PC-9 (cell line): ENCODE measurements at regions not wholly inside any gene's neighbourhood (a gene's known extent, or its start where the extent isn't known, plus 50 kb on each side); places are given as distances from the start of the nearest gene placed in this dataset.

Experiments
- BruUV-seq: library from RNA; stranded (reverse); fragments of 400-500 nt; replicated peaks from 2 replicates; lab custom pipeline; 2021; lab: Mats Ljungman, UMichigan
- CTCF ChIA-PET: fragments of 300-600 bp; sonication (Branson Sonifier 250); formaldehyde crosslinking; loops from one replicate; lab custom pipeline; 2022; ENCODE audit warnings: antibody characterized with exemption; lab: Charles Lee
- POLR2A ChIA-PET: fragments of 300-600 bp; sonication (Branson Sonifier 250); formaldehyde crosslinking; loops from one replicate; lab custom pipeline; 2022; ENCODE audit warnings: antibody characterized with exemption; ENCODE audit not compliant: unreplicated experiment; lab: Charles Lee
- DNase-seq, 2 experiments: peaks; one replicate each; pipeline versions ENCODE4 v3.0.0 to v3.0.0-alpha.2; 2015 to 2022; ENCODE audit warnings: mixed read lengths in 1 of 2
- H2AFZ ChIP-seq: fragments of 200-600 bp; sonication (generic); 2 replicates; pipeline ENCODE4 v1.8.1; 2017; ENCODE audit warnings: antibody characterized with exemption
- H3F3A ChIP-seq: fragments of 200-600 bp; sonication (generic); 2 replicates; pipeline ENCODE4 v1.8.1; 2017; ENCODE audit warnings: antibody characterized with exemption, mild to moderate bottlenecking, low read depth; ENCODE audit not compliant: insufficient read depth
- H3K27ac ChIP-seq: fragments of 200-600 bp; sonication (generic); 2 replicates; pipeline ENCODE4 v1.6.1; 2016; ENCODE audit warnings: mixed run types
- H3K27me3 ChIP-seq: fragments of 200-600 bp; sonication (generic); 2 replicates; pipeline ENCODE4 v1.6.1; 2016; ENCODE audit warnings: low read depth, mixed run types; ENCODE audit not compliant: insufficient read depth
- H3K36me3 ChIP-seq: fragments of 200-600 bp; sonication (generic); 2 replicates; pipeline ENCODE4 v1.6.1; 2016; ENCODE audit warnings: low read depth, mixed run types
- H3K4me1 ChIP-seq: fragments of 200-600 bp; sonication (generic); replicated peaks from 2 replicates; pipeline ENCODE4 v1.6.1; 2016; ENCODE audit warnings: mixed run types; ENCODE audit not compliant: insufficient read depth
- H3K4me2 ChIP-seq: fragments of 200-600 bp; sonication (generic); 2 replicates; pipeline ENCODE4 v1.6.1; 2017; ENCODE audit warnings: mixed run types
- H3K4me3 ChIP-seq: fragments of 200-600 bp; sonication (generic); 2 replicates; pipeline ENCODE4 v1.6.1; 2016; ENCODE audit warnings: mixed run types
- H3K79me2 ChIP-seq: fragments of 200-600 bp; sonication (generic); 2 replicates; pipeline ENCODE4 v1.6.1; 2017; ENCODE audit warnings: low read depth, mixed run types
- H3K9me2 ChIP-seq: fragments of 200-600 bp; sonication (generic); 2 replicates; pipeline ENCODE4 v1.8.1; 2017; ENCODE audit warnings: mild to moderate bottlenecking; ENCODE audit not compliant: insufficient read depth
- H3K9me3 ChIP-seq: fragments of 200-600 bp; sonication (generic); 2 replicates; pipeline ENCODE4 v1.8.1; 2016; ENCODE audit warnings: low read depth; ENCODE audit not compliant: insufficient read depth
- H4K20me1 ChIP-seq: fragments of 200-600 bp; sonication (generic); 2 replicates; pipeline ENCODE4 v1.8.1; 2017; ENCODE audit not compliant: insufficient read depth
- EZH2 ChIP-seq: fragments of 200-600 bp; sonication (generic); IDR thresholded peaks from 2 replicates; pipeline ENCODE4 v1.8.0; 2017; ENCODE audit warnings: antibody characterized with exemption, low read depth
- intact Hi-C: fragments of 100-400 bp; cut with micrococcal nuclease; formaldehyde crosslinking; loops from one replicate; pipeline ENCODE4 v1.10.0; 2022; ENCODE audit not compliant: unreplicated experiment
- TF ChIP-seq, protein P1 (sequence below): fragments of 200-600 bp; sonication (generic); conservative IDR thresholded peaks from 2 replicates; pipeline ENCODE4 v1.6.1; 2017; ENCODE audit warnings: mixed run types, antibody characterized with exemption, mild to moderate bottlenecking, moderate library complexity

DNA sequence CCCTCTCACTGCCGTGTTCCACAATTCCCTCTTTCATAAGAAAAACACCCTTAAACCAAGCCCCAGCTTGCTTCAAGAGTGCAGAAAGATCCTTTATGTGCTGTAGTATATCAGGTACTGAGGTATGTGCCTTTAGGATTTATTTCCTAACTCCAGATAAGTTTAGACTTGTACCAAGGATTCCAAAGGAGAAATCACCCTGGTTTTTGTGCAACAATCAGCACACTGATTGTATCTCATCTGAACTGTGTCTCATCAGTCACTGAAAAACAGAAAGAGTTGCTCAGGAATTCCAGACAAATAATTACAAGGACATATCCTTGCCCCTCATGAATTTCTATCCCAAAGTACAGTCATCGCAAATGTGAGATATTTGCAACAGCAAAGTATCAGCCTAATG is 77.2 kb upstream of the PTPRZ1 start:
- DNase-seq, result no peak
- H3K4me2 ChIP-seq, result no peak overlapping the region
- BruUV-seq, result no TSS peak
- H3K79me2 ChIP-seq, result no peaks in the 10 kb centered on the region
- H3K4me1 ChIP-seq, result no peaks in the 10 kb centered on the region
- H3K9me3 ChIP-seq, result no peaks in the 10 kb centered on the region
- intact Hi-C loops, result no loop called here
- ChIA-PET CTCF (no interaction called here), POLR2A (no interaction called here)
- H2AFZ ChIP-seq, result no peak overlapping the region
- no peaks in the 10 kb centered on the region for H3K36me3 ChIP-seq
- no peaks in the 10 kb centered on the region for H3K27me3 ChIP-seq
- H4K20me1 ChIP-seq, result no peaks in the 10 kb centered on the region
- no peaks in the 10 kb centered on the region for H3K9me2 ChIP-seq
- no peak overlapping the region for H3K4me3 ChIP-seq
- no peaks in the 10 kb centered on the region for H3F3A ChIP-seq
- no peak overlapping the region for H3K27ac ChIP-seq
- TF ChIP-seq EZH2, result no peak

DNA sequence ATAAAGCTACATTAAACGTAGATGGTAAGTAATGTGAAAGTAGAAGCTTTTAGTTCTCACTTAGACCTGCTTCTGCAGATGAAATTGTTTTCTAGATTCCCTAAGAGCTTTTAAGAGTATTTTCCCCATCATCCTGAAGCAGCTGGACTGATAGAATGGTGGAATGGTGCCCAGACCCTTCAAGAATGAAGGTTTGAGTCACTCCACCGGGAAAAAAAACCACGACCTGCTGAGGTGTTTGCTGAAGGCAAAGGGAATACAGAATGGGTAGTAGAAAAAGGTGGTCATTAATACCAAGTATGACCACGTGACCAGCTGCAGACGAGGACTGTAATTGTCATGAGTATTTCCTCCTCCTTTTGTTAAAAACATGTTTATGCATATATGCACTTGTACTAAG is 79.2 kb upstream of the PTPRZ1 start:
- Histone ChIP-seq H3F3A (no peaks in the 10 kb centered on the region), H4K20me1 (no peaks in the 10 kb centered on the region), H3K79me2 (no peaks in the 10 kb centered on the region), H3K9me3 (no peaks in the 10 kb centered on the region), H3K9me2 (no peaks in the 10 kb centered on the region), H3K27ac (no peak overlapping the region), H3K36me3 (no peaks in the 10 kb centered on the region), H2AFZ (no peak overlapping the region), H3K27me3 (no peaks in the 10 kb centered on the region), H3K4me1 (no peaks in the 10 kb centered on the region), H3K4me2 (no peak overlapping the region), H3K4me3 (no peak overlapping the region)
- POLR2A ChIA-PET, result no interaction called here
- no TSS peak for BruUV-seq
- no peak for DNase-seq
- intact Hi-C loops, result no loop called here
- TF ChIP-seq, protein P1, sequence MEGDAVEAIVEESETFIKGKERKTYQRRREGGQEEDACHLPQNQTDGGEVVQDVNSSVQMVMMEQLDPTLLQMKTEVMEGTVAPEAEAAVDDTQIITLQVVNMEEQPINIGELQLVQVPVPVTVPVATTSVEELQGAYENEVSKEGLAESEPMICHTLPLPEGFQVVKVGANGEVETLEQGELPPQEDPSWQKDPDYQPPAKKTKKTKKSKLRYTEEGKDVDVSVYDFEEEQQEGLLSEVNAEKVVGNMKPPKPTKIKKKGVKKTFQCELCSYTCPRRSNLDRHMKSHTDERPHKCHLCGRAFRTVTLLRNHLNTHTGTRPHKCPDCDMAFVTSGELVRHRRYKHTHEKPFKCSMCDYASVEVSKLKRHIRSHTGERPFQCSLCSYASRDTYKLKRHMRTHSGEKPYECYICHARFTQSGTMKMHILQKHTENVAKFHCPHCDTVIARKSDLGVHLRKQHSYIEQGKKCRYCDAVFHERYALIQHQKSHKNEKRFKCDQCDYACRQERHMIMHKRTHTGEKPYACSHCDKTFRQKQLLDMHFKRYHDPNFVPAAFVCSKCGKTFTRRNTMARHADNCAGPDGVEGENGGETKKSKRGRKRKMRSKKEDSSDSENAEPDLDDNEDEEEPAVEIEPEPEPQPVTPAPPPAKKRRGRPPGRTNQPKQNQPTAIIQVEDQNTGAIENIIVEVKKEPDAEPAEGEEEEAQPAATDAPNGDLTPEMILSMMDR, result no peak
- no peak for TF ChIP-seq EZH2
- CTCF ChIA-PET, result interaction anchor here (0.7 kb wide), 1 partner anchor 10 kb away, joined by 4 read pairs; no protein-coding TSS in a partner anchor

DNA sequence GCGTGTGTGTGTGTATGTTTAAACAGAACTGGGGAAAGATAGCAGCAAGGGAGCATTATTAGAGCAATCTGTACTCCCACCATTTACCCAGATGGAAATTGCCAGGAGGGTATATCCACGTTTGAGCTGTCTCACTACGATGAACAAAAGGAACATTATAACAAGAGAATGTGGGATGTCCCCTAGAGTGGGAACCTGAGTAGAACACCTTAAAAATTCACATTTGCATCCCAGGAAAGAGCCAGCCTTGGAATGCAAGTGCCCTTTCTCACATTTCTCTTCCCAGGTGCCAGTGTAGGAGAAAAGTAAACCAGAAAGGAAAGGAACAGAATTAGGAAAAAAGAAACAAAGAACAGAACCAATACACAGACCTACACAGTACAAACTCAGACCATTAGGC is 95.3 kb upstream of the PTPRZ1 start:
- H3K4me2 ChIP-seq, result no peak overlapping the region
- H3K4me3 ChIP-seq, result no peak overlapping the region
- H3K9me3 ChIP-seq, result no peaks in the 10 kb centered on the region
- ChIA-PET POLR2A (interaction anchor here (0.5 kb wide), 1 partner anchor 36 kb away, joined by 4 read pairs; no protein-coding TSS in a partner anchor), CTCF (no interaction called here)
- H3K36me3 ChIP-seq, result no peaks in the 10 kb centered on the region
- intact Hi-C loops, result no loop called here
- no peaks in the 10 kb centered on the region for H3K27me3 ChIP-seq
- H3K79me2 ChIP-seq, result no peaks in the 10 kb centered on the region
- no peaks in the 10 kb centered on the region for H3K4me1 ChIP-seq
- no peaks in the 10 kb centered on the region for H3K9me2 ChIP-seq
- DNase-seq, result no peak
- H3K27ac ChIP-seq, result no peak overlapping the region
- H4K20me1 ChIP-seq, result no peaks in the 10 kb centered on the region
- H2AFZ ChIP-seq, result no peak overlapping the region
- H3F3A ChIP-seq, result no peaks in the 10 kb centered on the region
- TF ChIP-seq, protein P1, result no peak
- no peak for TF ChIP-seq EZH2
- BruUV-seq, result no TSS peak

DNA sequence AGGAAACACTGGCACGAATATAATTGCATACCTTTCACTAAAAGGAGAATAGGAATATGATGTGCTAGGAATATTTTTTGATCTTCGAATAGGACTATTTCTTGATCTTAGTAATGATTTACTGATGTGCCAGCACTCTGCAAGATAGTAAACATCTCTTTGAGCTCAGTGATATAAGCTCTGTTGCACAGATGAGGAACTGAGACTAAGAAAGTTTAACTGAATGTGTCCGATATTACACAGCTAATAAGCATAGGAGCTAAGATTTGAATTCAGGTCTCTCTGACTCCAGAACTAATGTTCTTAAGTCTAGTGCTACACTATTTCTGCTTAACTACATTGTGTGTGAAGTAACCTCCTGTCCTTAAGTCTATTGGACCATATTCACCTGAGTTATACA is 98.4 kb upstream of the PTPRZ1 start:
- DNase-seq, result no peak
- Histone ChIP-seq H3F3A (no peaks in the 10 kb centered on the region), H3K27me3 (no peaks in the 10 kb centered on the region), H3K4me1 (no peaks in the 10 kb centered on the region), H3K79me2 (no peaks in the 10 kb centered on the region), H2AFZ (no peak overlapping the region), H4K20me1 (no peaks in the 10 kb centered on the region), H3K27ac (no peak overlapping the region), H3K36me3 (no peaks in the 10 kb centered on the region), H3K4me2 (no peak overlapping the region), H3K9me2 (no peaks in the 10 kb centered on the region), H3K4me3 (no peak overlapping the region), H3K9me3 (no peaks in the 10 kb centered on the region)
- BruUV-seq, result no TSS peak
- TF ChIP-seq EZH2, result no peak
- TF ChIP-seq, protein P1, result no peak
- ChIA-PET CTCF (no interaction called here), POLR2A (no interaction called here)
- intact Hi-C loops, result no loop called here
